HG03095 (cell line): ENCODE measurements at regions not wholly inside any gene's neighbourhood (a gene's known extent, or its start where the extent isn't known, plus 50 kb on each side); places are given as distances from the start of the nearest gene placed in this dataset.
"Not testable (repeated sequence)": the region's sequence is repeated elsewhere in the genome, so short reads cannot be mapped to it uniquely, and the experiment has no call there.

ENCODE experiments used
- ATAC-seq: cut with Tn5 transposase; IDR thresholded peaks from one replicate; pipeline ENCODE4 v1.9.1; 2021; ENCODE audit warnings: moderate library complexity; ENCODE audit not compliant: unreplicated experiment

- ATAC-seq: no peak
Measured at GRCh38 chr3:8338424-8338823, 163.2 kb upstream of the LMCD1 start.

- ATAC-seq: no peak
Measured at GRCh38 chr3:8341821-8342247, 159.8 kb upstream of the LMCD1 start.

GRCh38 chr3:8343058-8343457 is 158.6 kb upstream of the LMCD1 start:
- no peak for ATAC-seq

GRCh38 chr3:8345398-8345797 is 156.2 kb upstream of the LMCD1 start:
- ATAC-seq: no peak

GRCh38 chr3:8348076-8348475 is 153.5 kb upstream of the LMCD1 start:
- ATAC-seq: no peak

GRCh38 chr3:8352475-8352874 is 149.1 kb upstream of the LMCD1 start:
- ATAC-seq: no peak

GRCh38 chr3:8353364-8353763 is 148.3 kb upstream of the LMCD1 start:
- ATAC-seq: no peak

- ATAC-seq: no peak
Measured at GRCh38 chr3:8355346-8355745, 146.3 kb upstream of the LMCD1 start.

- not testable (repeated sequence) for ATAC-seq
Measured at GRCh38 chr3:8356066-8356465, 145.6 kb upstream of the LMCD1 start.

- no peak for ATAC-seq
Measured at GRCh38 chr3:8357859-8358258, 143.8 kb upstream of the LMCD1 start.

- ATAC-seq: no peak
Measured at GRCh38 chr3:8359133-8359532, 142.5 kb upstream of the LMCD1 start.

- no peak for ATAC-seq
Measured at GRCh38 chr3:8363200-8363599, 138.4 kb upstream of the LMCD1 start.

GRCh38 chr3:8365541-8365940 is 136.1 kb upstream of the LMCD1 start:
- no peak for ATAC-seq

- ATAC-seq: no peak
Measured at GRCh38 chr3:8366219-8366810, 135.3 kb upstream of the LMCD1 start.

- no peak for ATAC-seq
Measured at GRCh38 chr3:8368598-8368997, 133.0 kb upstream of the LMCD1 start.

GRCh38 chr3:8369638-8370037 is 132.0 kb upstream of the LMCD1 start:
- no peak for ATAC-seq

- ATAC-seq: no peak
Measured at GRCh38 chr3:8371085-8371551, 130.5 kb upstream of the LMCD1 start.

GRCh38 chr3:8371960-8372463 is 129.6 kb upstream of the LMCD1 start:
- ATAC-seq: no peak

GRCh38 chr3:8380904-8381704 is 120.5 kb upstream of the LMCD1 start:
- no peak for ATAC-seq

GRCh38 chr3:8385848-8386620 is 115.6 kb upstream of the LMCD1 start:
- no peak for ATAC-seq

- ATAC-seq: no peak
Measured at GRCh38 chr3:8387571-8387970, 114.1 kb upstream of the LMCD1 start.

- no peak for ATAC-seq
Measured at GRCh38 chr3:8399686-8400085, 101.9 kb upstream of the LMCD1 start.
